Transverse colon (tissue), 3 donors: ENCODE measurements at regions not wholly inside any gene's neighbourhood (a gene's known extent, or its start where the extent isn't known, plus 50 kb on each side); places are given as distances from the start of the nearest gene placed in this dataset.

ENCODE experiments used
- CTCF ChIP-seq, 5 experiments: fragments of 200-600 bp in 3 of 5; fragments of 450-650 bp in 2 of 5; sonication (generic) in 3 of 5; IDR thresholded peaks; 1 replicate in 2 of 5; 2 replicates in 3 of 5; pipeline ENCODE4 v1.5.1; 2016 to 2017; ENCODE audit warnings: antibody characterized with exemption in 5 of 5, inconsistent platforms in 3 of 5, mild to moderate bottlenecking in 2 of 5, moderate library complexity in 1 of 5
- EP300 ChIP-seq: sonication (generic); formaldehyde crosslinking; IDR thresholded peaks from one replicate; pipeline ENCODE4 v1.6.1; 2017; ENCODE audit warnings: antibody characterized with exemption, low read depth
- POLR2A ChIP-seq: fragments of 450-650 bp; IDR thresholded peaks from one replicate; pipeline ENCODE4 v1.6.1; 2016; ENCODE audit warnings: antibody characterized with exemption, mild to moderate bottlenecking, moderate library complexity

- no peak for TF ChIP-seq POLR2A
- TF ChIP-seq CTCF (IDR thresholded peaks at IDR 0.05), result no peak
- no peak for TF ChIP-seq EP300
Observed at GRCh38 chr2:126795656-126796055, 103.0 kb upstream of the TEX51 start.
